GM12864 (cell line): ENCODE measurements at regions not wholly inside any gene's neighbourhood (a gene's known extent, or its start where the extent isn't known, plus 50 kb on each side); places are given as distances from the start of the nearest gene placed in this dataset.
A peak's percentile ranks its signal among the peaks of the same experiment; 100 is the strongest.

ENCODE experiments used
- DNase-seq: peaks from one replicate; pipeline ENCODE4 v3.0.0-alpha.2; 2011; ENCODE audit warnings: low read depth
- H3K4me3 ChIP-seq: 2 replicates; pipeline ENCODE4 v1.5.1; 2011; ENCODE audit warnings: mild to moderate bottlenecking, low read depth, low read length, control low read depth
- TF ChIP-seq, protein P1 (sequence below): IDR thresholded peaks from 2 replicates; pipeline ENCODE4 v1.5.1; 2011; ENCODE audit warnings: low read depth, mild to moderate bottlenecking, moderate library complexity, low read length, control low read depth, inconsistent platforms; ENCODE audit errors: missing control alignments

DNA sequence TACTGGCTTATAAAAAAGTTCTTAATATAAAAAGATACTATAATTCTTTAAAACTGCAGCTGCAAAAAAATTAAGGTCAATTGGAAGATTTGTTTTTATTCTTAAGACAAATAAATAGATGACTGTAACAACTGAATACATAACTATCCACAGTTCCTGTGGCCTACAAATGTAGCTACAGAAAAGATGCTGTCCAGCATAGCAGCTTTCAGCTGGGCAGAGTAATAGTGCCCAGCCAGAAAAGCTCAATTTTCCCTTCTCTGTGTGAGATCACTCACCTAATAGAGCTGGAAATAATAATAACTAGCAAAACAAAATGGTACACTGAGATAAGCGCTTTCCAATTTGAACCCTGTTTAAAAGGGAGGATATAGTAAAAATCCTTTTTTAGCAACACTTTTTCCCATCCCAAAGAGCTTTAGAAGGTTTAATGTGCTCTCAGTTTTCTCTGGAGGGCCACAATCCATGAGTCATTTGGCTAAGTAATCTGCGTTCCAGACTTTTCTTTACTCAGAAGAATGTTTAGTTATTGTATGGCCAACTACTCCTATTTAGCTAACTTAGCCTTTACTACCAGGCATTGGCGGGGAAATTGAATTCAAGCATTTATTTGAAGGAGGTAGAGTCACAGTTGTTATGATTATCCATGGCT is 158.1 kb upstream of the SLC39A10 start:
- TF ChIP-seq, protein P1, sequence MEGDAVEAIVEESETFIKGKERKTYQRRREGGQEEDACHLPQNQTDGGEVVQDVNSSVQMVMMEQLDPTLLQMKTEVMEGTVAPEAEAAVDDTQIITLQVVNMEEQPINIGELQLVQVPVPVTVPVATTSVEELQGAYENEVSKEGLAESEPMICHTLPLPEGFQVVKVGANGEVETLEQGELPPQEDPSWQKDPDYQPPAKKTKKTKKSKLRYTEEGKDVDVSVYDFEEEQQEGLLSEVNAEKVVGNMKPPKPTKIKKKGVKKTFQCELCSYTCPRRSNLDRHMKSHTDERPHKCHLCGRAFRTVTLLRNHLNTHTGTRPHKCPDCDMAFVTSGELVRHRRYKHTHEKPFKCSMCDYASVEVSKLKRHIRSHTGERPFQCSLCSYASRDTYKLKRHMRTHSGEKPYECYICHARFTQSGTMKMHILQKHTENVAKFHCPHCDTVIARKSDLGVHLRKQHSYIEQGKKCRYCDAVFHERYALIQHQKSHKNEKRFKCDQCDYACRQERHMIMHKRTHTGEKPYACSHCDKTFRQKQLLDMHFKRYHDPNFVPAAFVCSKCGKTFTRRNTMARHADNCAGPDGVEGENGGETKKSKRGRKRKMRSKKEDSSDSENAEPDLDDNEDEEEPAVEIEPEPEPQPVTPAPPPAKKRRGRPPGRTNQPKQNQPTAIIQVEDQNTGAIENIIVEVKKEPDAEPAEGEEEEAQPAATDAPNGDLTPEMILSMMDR, result no peak
- H3K4me3 ChIP-seq, result no peak overlapping the region
- no peak for DNase-seq

DNA sequence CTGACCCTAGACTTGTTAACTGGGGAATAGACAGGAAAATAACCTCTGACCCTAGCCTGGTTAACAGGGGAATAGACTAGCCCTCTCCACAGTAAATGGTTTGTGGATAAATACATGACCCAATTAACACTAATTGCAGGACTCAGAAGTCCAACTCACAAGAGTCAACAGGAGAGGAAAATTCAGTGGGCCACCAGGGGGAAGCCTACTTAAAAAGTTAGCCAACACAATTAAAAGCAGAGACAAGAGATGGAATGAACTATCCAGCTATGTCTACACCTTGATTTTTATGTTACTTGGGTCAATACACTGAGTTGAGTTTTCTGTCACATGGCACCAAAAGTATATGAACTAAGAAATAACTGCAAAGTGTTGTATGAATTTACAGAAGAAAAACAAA is 158.8 kb upstream of the SLC39A10 start:
- DNase-seq, result peak; percentile 35
- no peak overlapping the region for H3K4me3 ChIP-seq
- TF ChIP-seq, protein P1, result peak; percentile 50

DNA sequence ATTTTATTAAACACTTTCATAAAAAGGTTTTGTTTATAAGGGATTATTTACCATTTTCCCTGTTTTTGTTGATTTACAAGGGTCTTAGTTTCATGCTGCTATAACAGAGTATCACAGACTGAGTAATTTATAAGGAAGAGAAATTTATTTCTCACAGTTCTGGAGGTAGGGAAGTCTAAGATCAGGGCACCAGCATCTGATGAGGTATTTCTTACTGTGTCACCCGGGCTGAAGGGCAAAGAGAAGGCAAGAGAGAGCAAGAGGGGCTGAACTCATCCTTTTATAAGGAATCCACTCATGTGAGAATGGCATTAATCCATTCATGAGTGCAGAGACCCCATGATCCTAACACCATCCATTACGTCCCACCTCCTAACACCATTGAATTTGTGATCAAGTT is 160.0 kb upstream of the SLC39A10 start:
- no peak overlapping the region for H3K4me3 ChIP-seq
- TF ChIP-seq, protein P1, result no peak
- no peak for DNase-seq

DNA sequence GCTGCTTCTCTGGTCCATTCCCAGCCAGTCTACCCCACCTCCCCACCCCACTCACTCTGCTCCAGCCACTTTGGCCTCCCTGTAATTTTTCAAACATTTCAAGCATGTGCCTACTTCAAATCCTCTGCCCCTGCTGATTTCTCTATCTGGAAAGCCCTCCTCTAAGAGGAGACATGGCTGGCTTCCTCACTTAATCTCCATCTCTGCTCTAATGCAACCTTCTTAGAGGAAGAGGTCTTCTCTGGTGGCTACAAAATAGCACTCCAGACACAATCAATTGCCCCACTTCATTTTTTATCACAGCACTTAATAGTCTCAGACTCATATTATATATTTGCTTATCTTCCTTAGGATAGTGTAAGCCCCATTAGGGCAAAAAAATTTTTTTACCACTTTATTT is 161.1 kb upstream of the SLC39A10 start:
- DNase-seq, result no peak
- no peak overlapping the region for H3K4me3 ChIP-seq
- TF ChIP-seq, protein P1, result no peak

DNA sequence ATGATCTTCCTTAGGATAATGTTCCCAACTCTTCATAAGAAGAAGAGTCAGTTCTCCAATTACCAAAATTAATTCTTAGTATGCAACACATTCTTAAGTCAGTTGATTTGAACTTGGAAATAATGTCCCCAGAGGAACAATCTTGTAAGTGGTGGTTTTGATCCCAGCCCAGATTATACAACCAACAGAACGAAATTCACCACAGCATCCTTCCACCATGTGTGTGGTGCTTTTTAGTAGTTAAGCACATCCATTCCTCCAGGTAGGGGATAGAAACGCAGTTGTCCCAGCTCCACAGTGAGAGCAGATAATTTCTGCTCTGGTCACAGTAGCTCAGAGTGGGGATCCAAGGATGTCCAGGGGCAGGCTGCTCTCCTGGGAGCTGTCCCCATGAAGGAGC is 161.7 kb upstream of the SLC39A10 start:
- no peak for DNase-seq
- TF ChIP-seq, protein P1, result no peak
- H3K4me3 ChIP-seq, result no peak overlapping the region

DNA sequence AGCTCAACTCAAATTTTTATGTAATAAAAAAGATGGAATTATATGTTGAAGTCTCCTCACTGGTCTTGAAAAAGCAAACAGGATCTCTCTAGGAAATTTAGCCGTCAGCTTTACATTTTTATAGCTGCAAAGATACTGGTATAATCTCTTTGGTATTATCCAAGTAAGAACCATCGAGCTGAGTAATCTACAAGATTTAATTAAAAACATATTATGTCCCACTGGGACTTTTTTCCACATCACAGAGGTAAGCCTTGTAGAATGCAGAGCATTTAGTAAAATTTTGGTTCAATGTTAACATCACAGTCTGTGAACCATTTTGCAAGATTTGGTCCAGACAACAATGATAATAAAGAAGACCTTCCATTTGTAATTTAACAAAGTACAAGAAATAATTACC is 162.6 kb upstream of the SLC39A10 start:
- no peak overlapping the region for H3K4me3 ChIP-seq
- DNase-seq, result no peak
- TF ChIP-seq, protein P1, result no peak

DNA sequence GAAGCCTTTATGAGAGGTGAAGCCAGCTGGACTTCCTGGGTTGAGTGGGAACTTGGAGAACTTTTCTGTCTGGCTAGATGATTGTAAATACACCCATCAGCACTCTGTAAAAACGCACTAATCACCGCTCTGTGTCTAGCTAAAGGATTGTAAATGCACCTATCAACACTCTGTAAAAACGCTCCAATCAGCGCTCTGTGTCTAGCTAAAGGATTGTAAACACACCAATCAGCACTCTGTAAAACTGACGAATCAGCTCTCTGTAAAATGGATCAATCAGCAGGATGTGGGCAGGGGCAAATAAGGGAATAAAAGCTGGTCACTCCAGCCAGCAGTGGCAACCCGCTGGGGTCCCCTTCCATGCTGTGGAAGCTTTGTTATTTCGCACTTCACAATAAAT is 163.6 kb upstream of the SLC39A10 start:
- no peak overlapping the region for H3K4me3 ChIP-seq
- no peak for DNase-seq
- TF ChIP-seq, protein P1, result no peak
